Sigmoid colon (tissue), 4 donors: ENCODE measurements at regions not wholly inside any gene's neighbourhood (a gene's known extent, or its start where the extent isn't known, plus 50 kb on each side); places are given as distances from the start of the nearest gene placed in this dataset.

Experiments
- EP300 ChIP-seq, 4 donors: sonication (generic); formaldehyde crosslinking; IDR thresholded peaks; one replicate each; pipeline ENCODE4 v1.6.1; 2017; ENCODE audit warnings: antibody characterized with exemption in 4 of 4
- POLR2A ChIP-seq, 2 donors: fragments of 450-650 bp; IDR thresholded peaks; one replicate each; pipeline ENCODE4 v1.6.1; 2016; ENCODE audit warnings: antibody characterized with exemption in 2 of 2, mild to moderate bottlenecking in 2 of 2, moderate library complexity in 2 of 2
- POLR2AphosphoS5 ChIP-seq, 4 donors: sonication (generic); formaldehyde crosslinking; IDR thresholded peaks; one replicate each; pipeline ENCODE4 v1.6.1; 2017; ENCODE audit warnings: antibody characterized with exemption in 4 of 4
- TF ChIP-seq, protein P1 (sequence below), 4 experiments: fragments of 450-650 bp in 3 of 4; fragments of 200-600 bp in 1 of 4; IDR thresholded peaks; one replicate each; pipeline ENCODE4 v1.5.1; 2016 to 2019; ENCODE audit warnings: antibody characterized with exemption in 4 of 4, mild to moderate bottlenecking in 3 of 4, moderate library complexity in 2 of 4

DNA sequence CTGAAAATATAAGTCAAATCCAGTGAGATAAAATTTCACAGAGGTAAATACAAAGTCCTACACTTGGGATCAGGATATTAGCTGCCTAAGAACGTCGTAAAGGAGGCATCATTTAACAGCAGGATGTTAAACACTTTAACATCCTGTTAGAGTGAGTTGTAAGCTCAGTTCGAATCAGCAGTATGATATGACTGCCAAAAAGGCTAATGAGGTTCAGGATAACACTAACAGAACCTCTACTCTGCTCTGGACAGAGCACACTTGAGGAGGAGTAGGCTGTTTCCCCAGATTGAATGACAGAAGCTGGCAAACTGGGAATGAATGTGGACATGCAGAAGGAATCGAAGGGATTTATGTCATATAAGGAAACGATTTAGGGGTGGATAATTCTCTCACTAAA is 227.1 kb upstream of the CD96 start:
- TF ChIP-seq, protein P1, sequence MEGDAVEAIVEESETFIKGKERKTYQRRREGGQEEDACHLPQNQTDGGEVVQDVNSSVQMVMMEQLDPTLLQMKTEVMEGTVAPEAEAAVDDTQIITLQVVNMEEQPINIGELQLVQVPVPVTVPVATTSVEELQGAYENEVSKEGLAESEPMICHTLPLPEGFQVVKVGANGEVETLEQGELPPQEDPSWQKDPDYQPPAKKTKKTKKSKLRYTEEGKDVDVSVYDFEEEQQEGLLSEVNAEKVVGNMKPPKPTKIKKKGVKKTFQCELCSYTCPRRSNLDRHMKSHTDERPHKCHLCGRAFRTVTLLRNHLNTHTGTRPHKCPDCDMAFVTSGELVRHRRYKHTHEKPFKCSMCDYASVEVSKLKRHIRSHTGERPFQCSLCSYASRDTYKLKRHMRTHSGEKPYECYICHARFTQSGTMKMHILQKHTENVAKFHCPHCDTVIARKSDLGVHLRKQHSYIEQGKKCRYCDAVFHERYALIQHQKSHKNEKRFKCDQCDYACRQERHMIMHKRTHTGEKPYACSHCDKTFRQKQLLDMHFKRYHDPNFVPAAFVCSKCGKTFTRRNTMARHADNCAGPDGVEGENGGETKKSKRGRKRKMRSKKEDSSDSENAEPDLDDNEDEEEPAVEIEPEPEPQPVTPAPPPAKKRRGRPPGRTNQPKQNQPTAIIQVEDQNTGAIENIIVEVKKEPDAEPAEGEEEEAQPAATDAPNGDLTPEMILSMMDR (IDR thresholded peaks at IDR 0.05) = no peak
- TF ChIP-seq POLR2A (IDR thresholded peaks at IDR 0.05) (no peak), POLR2AphosphoS5 (IDR thresholded peaks at IDR 0.05) (no peak), EP300 (IDR thresholded peaks at IDR 0.05) (no peak)
